ENCODE measurements at regions not wholly inside any gene's neighbourhood (a gene's known extent, or its start where the extent isn't known, plus 50 kb on each side); places are given as distances from the start of the nearest gene placed in this dataset.

- TF ChIP-seq POLR2A (IDR thresholded peaks at IDR 0.05) (no peak), POLR2AphosphoS5 (IDR thresholded peaks at IDR 0.05) (no peak), EP300 (IDR thresholded peaks at IDR 0.05) (no peak)
- TF ChIP-seq, protein P1, sequence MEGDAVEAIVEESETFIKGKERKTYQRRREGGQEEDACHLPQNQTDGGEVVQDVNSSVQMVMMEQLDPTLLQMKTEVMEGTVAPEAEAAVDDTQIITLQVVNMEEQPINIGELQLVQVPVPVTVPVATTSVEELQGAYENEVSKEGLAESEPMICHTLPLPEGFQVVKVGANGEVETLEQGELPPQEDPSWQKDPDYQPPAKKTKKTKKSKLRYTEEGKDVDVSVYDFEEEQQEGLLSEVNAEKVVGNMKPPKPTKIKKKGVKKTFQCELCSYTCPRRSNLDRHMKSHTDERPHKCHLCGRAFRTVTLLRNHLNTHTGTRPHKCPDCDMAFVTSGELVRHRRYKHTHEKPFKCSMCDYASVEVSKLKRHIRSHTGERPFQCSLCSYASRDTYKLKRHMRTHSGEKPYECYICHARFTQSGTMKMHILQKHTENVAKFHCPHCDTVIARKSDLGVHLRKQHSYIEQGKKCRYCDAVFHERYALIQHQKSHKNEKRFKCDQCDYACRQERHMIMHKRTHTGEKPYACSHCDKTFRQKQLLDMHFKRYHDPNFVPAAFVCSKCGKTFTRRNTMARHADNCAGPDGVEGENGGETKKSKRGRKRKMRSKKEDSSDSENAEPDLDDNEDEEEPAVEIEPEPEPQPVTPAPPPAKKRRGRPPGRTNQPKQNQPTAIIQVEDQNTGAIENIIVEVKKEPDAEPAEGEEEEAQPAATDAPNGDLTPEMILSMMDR (IDR thresholded peaks at IDR 0.05), result no peak
These were observed 84.3 kb upstream of the CELF4 start for GRCh38 chr18:37649930-37650329.

All from sigmoid colon (tissue), 4 donors.